ENCODE measurements at regions not wholly inside any gene's neighbourhood (a gene's known extent, or its start where the extent isn't known, plus 50 kb on each side); places are given as distances from the start of the nearest gene placed in this dataset.
"Not testable (repeated sequence)": the region's sequence is repeated elsewhere in the genome, so short reads cannot be mapped to it uniquely, and the experiment has no call there.

GRCh38 chr21:27070861-27071670 is 104.2 kb upstream of the ADAMTS5 start:
- no peak for DNase-seq (ENCODE audit: low read depth in 2 of 2)

DNA sequence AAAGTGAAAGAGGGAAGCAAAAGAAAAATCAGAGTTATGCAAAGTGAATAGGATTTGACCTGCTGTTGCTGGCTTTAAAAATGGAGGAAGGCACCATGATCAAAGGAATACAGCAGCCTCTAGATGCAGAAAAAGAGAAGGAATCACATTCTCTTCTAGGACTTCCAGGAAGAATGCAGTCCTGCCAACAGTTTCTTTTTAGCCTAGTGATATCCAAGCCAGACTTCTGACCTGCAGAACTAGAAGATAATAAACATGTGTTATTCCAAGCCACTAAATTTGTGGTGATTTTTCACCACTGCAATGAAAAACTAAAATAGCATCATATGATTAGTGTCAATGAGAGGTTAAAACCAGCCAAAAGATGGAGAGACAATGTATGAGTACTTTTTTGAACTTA is 101.9 kb upstream of the ADAMTS5 start:
- no peak for DNase-seq (ENCODE audit: low read depth in 2 of 2)

DNA sequence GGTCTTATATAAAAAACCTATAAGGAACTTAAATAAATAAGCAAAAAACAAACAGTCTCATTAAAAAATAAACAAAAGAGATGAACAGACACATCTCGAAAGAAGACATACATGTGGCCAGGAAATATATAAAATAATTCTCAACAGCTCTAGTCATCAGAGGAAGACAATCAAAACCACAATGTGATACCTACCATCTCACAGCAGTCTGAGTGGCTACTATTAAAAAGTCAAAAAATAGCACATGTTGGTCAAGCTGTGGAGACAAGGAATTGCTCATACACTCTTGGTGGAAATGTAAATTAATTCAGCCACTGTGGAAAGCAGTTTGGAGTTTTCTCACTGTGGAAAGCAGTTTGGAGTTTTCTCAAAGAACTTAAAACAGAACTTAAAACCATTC is 100.3 kb upstream of the ADAMTS5 start:
- no peak for DNase-seq (ENCODE audit: low read depth in 2 of 2)

GRCh38 chr21:27062443-27062842 is 95.6 kb upstream of the ADAMTS5 start:
- DNase-seq (ENCODE audit: low read depth in 2 of 2): no peak

DNA sequence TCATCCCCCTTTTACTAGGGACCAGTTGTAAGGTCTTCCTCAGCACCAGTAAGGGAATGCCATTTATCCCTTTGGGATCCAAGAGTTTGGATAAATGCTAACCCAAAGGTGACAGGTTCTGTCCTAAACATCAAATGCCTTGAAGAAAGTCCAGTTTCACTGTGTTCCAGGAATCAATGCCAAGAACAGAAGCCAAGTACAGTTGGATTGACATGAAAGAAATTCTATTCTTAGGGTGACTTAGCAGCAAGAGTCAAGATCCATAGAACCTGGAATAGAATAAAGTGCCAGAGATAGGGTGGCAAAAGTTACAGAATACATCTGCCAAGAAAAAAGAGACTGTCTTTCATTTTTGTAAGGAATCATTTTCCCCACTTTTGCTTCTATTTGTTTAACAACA is 94.9 kb upstream of the ADAMTS5 start:
- DNase-seq (ENCODE audit: low read depth in 2 of 2): no peak

DNA sequence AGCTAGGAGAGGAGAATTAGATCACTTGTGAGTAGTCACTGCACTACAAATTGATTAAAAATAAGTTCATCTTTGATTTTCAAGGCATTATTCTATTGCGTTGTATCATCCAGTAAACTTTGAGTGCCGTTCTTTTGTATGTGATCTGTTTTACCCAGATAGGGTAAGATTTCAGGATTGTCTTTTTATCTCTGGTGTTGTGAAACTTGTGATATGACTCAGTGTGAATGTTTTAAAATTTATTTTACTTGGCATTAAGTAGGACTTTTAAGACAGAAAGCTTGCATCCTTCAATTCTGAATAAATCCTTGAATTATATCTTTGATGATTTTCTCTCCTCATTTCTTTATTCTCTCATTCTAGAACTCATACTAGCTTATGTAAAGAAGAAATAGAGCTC is 93.3 kb upstream of the ADAMTS5 start:
- no peak for DNase-seq (ENCODE audit: low read depth in 2 of 2)

DNA sequence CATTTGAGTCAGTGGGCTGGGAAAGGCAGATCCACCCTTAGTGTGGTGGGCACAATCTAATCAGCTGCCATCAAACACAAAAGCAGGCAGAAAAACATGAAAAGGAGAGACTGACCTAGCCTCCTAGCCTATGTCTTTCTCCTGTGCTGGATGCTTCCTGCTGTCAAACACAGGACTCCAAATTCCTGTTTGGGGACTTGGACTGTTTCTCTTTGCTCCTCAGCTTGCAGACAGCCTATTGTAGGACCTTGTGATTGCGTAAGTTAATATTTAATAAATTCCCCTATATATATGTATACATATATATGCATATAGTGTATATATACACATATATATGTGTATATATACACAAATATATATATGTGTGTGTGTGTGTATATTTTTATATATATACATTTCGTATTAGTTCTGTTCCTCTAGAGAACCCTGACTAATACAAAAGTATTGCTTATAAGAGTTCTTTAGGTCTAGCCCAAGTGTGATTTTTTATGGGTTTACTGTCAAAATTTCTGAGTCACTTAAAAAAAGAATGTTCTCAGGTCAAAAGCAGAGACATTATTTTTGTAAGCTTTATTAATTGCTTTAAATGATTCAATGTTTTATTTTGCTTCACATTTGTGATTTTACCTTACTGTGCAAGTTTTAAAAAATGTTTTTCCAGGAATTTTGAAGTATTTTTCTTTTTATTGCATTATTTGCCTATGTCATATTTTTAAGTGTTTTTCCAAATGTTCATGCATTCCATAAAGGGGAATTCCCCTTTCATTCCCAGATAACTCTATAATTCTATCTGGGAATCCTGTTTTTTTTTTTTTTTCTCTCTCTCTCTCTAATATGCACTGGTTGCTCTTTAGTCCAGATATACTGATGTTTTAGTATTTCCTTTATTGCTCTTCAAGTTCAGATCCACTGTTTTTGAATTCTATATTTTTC is 92.1 kb upstream of the ADAMTS5 start:
- DNase-seq (ENCODE audit: low read depth in 2 of 2): no peak

GRCh38 chr21:27057997-27058396 is 91.1 kb upstream of the ADAMTS5 start:
- no peak for DNase-seq (ENCODE audit: low read depth in 2 of 2)

GRCh38 chr21:27047658-27048314 is 80.9 kb upstream of the ADAMTS5 start:
- DNase-seq (ENCODE audit: low read depth in 2 of 2): no peak

GRCh38 chr21:27047283-27047657 is 80.4 kb upstream of the ADAMTS5 start:
- no peak for DNase-seq (ENCODE audit: low read depth in 2 of 2)

DNA sequence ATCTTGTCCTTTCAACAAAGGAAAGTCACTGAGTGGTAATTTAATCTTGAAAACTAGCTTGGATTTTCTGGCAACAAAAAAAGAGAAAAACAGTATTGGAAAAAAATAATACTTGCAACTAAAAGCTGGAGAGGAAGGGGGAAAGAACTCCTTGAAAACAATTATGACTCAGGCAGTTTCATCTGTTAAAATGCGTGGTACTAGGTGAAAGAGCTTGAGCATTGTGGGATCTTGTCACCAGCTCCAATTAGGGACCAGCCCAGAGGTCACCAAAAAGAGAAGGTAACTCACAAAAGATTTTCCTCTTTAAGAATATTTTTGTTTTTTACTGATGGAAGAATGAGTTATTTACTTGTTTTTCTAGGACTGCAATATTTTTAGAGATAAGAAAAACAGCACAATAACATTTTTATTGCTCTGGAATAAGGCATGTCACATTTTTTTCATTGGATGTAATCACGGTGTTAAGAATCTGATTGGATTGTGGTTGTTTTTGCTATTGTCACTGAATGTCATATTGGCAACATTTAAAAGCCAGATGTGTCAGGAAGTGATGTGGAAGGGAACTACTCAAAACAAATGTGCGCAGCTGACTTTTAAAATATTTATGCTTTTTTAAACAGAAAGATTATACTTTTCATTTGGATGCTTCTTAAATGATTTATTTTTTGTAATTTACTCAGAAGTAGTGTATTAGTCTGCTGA is 78.5 kb upstream of the ADAMTS5 start:
- no peak for DNase-seq (ENCODE audit: low read depth in 2 of 2)

- DNase-seq (ENCODE audit: low read depth in 2 of 2): no peak
Measured at GRCh38 chr21:27043377-27043776, 76.5 kb upstream of the ADAMTS5 start.

GRCh38 chr21:27040738-27041469 is 74.0 kb upstream of the ADAMTS5 start:
- no peak for DNase-seq (ENCODE audit: low read depth in 2 of 2)

DNA sequence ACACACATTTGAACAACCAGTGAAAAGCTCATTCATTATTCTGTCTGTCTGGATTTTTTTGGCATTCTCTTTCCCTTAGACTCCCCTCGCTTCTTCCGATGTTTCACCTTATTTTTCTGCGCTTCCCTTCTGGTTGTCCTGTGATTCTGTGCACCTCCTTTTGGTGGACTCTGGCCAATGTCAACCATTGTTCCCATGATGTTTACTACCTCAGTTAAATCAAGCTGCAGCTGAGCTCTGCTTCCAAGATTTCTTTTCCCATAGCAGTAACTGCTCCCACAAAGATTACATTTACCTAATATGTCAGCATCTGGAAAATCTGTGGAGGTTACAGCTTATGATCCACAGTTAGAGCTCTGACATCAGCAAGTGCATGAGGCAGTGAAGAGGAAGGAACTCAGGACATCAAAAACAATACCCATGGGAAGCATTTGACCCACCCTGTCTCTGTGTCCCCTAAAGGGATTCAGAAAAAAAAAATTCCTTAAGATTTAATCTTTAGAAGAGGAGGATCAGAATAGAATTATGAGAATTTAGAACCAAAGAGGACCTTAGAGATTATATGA is 69.9 kb upstream of the ADAMTS5 start:
- no peak for DNase-seq (ENCODE audit: low read depth in 2 of 2)

GRCh38 chr21:27035791-27036190 is 68.9 kb upstream of the ADAMTS5 start:
- DNase-seq (ENCODE audit: low read depth in 2 of 2): no peak

DNA sequence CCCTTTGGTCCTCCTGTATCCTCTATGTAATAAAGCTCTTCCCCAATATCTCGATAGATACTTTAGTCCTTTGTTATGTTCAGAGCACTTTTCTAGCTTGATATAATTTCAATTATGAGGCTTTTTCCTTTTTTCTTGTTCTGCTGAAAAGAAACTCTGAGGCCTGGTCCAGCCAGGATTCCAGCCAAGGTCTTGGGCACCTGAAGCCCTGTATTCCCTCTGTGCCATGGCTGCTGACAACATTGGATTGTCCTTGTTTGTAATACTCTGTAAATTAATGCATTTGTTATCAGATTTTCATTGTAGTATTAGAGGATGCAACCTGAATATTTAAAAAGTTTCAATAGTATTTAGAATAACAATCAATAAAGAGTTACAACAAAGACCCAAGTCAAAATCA is 67.9 kb upstream of the ADAMTS5 start:
- DNase-seq (ENCODE audit: low read depth in 2 of 2): no peak

GRCh38 chr21:27033471-27033870 is 66.6 kb upstream of the ADAMTS5 start:
- no peak for DNase-seq (ENCODE audit: low read depth in 2 of 2)

GRCh38 chr21:27026501-27026900 is 59.6 kb upstream of the ADAMTS5 start:
- no peak for DNase-seq (ENCODE audit: low read depth in 2 of 2)

DNA sequence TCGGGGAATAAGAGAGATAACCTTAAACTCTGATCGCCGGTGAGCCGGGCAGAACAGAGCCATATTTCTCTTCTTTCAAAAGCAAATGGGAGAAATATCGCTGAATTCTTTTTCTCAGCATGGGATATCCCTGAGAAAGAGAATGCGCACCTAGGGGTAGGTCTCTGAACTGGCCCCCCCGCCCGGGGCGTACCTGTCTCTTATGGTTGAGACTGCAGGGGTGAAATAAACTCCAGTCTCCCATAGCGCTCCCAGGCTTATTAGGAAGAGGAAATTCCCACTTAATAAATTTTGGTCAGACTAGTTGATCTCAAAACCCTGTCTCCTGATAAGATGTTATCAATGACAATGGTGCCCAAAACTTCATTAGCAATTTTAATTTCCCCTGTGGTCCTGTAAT is 58.8 kb upstream of the ADAMTS5 start:
- not testable (repeated sequence) for DNase-seq (ENCODE audit: low read depth in 2 of 2)

DNA sequence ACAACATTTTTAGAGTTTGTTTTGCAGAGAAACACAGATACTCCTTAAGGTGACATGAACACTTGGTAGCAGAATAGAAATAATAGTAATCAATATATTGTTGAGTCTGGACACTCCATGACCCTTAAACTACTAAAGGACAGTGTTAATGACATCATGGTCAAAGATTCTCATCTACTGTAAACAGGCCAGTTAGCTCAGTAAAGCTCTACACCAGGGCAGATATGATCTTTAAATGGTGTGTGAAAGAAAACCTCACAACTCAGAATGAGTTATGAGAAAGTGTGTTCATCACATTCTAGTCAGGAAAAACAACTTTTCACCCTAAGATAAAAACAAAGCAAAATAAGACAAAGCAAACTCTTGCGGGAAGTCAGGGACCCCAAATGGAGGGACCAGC is 58.1 kb upstream of the ADAMTS5 start:
- DNase-seq (ENCODE audit: low read depth in 2 of 2): no peak

DNA sequence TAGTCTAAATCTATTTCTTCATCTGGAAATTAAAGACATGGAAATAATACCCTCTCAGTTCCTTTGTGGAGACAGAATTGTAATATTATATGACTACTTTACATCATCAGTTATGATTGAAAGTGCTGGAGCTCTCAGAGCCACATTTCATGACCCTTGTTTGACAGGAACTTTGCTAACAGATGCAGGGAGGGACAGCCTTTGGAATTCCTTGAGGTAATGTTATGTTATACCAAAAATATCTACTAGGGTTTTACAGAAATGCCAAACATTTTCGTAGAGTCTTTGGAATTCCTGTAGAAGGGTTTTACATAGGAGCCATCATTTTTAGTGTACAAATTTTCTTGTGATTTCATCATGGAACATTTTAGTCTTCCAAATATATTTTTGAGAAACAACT is 57.4 kb upstream of the ADAMTS5 start:
- DNase-seq (ENCODE audit: low read depth in 2 of 2): no peak
